ENCODE measurements at regions not wholly inside any gene's neighbourhood (a gene's known extent, or its start where the extent isn't known, plus 50 kb on each side); places are given as distances from the start of the nearest gene placed in this dataset.

GRCh38 chr4:120636120-120636630, 286.4 kb downstream of the PRDM5 start:
- TF ChIP-seq CTCF (conservative IDR thresholded peaks at IDR 0.05) (no peak), ZFX (IDR thresholded peaks at IDR 0.05) (no peak)
